OCI-LY7 (cell line): ENCODE measurements at regions not wholly inside any gene's neighbourhood (a gene's known extent, or its start where the extent isn't known, plus 50 kb on each side); places are given as distances from the start of the nearest gene placed in this dataset.

Source experiments
- BruUV-seq: library from RNA; stranded (reverse); fragments of 400-500 nt; replicated peaks from 2 replicates; lab custom pipeline; 2021; lab: Mats Ljungman, UMichigan
- CTCF ChIA-PET: fragments of 300-600 bp; sonication (Branson Sonifier 250); formaldehyde crosslinking; loops from one replicate; lab custom pipeline; 2022; ENCODE audit warnings: antibody characterized with exemption; ENCODE audit not compliant: unreplicated experiment; lab: Charles Lee
- POLR2A ChIA-PET: fragments of 300-600 bp; sonication (Branson Sonifier 250); formaldehyde crosslinking; loops from one replicate; lab custom pipeline; 2022; ENCODE audit warnings: antibody characterized with exemption; lab: Charles Lee
- DNase-seq: peaks from one replicate; pipeline ENCODE4 v3.0.0-alpha.2; 2015; ENCODE audit warnings: low spot score
- H2AFZ ChIP-seq: fragments of 200-600 bp; sonication (generic), shearing (Covaris generic); 2 replicates; pipeline ENCODE4 v1.6.1; 2014; ENCODE audit warnings: mild to moderate bottlenecking, antibody characterized with exemption, low read length, moderate library complexity
- H3K27ac ChIP-seq: fragments of 200-600 bp; sonication (generic); 2 replicates; pipeline ENCODE4 v1.5.1; 2014; ENCODE audit warnings: mixed run types, low read depth, mild to moderate bottlenecking, moderate library complexity, low read length, inconsistent platforms; ENCODE audit not compliant: poor library complexity, severe bottlenecking
- H3K36me3 ChIP-seq: fragments of 200-600 bp; sonication (generic); 2 replicates; pipeline ENCODE4 v1.6.1; 2014; ENCODE audit warnings: mild to moderate bottlenecking, antibody characterized with exemption, low read length, moderate library complexity, mixed read lengths; ENCODE audit not compliant: insufficient read depth
- H3K4me1 ChIP-seq: fragments of 200-600 bp; sonication (generic); 2 replicates; pipeline ENCODE4 v1.5.1; 2014; ENCODE audit warnings: mild to moderate bottlenecking, low read length; ENCODE audit not compliant: insufficient read depth, poor library complexity, severe bottlenecking
- H3K4me2 ChIP-seq: fragments of 200-600 bp; sonication (generic); 2 replicates; pipeline ENCODE4 v1.6.1; 2014; ENCODE audit warnings: mild to moderate bottlenecking, low read length
- H3K4me3 ChIP-seq: fragments of 200-600 bp; sonication (generic); 2 replicates; pipeline ENCODE4 v1.5.1; 2014; ENCODE audit warnings: mild to moderate bottlenecking, low read depth, low read length; ENCODE audit not compliant: poor library complexity, severe bottlenecking
- H3K79me2 ChIP-seq: fragments of 200-600 bp; sonication (generic); 2 replicates; pipeline ENCODE4 v1.6.1; 2016; ENCODE audit warnings: low read depth, mild to moderate bottlenecking, low read length, moderate library complexity, mixed read lengths; ENCODE audit not compliant: insufficient read depth
- H3K9me2 ChIP-seq: fragments of 200-600 bp; sonication (generic); 2 replicates; pipeline ENCODE4 v1.6.1; 2016; ENCODE audit warnings: mild to moderate bottlenecking, low read length, mixed read lengths; ENCODE audit not compliant: insufficient read depth
- H3K9me3 ChIP-seq: fragments of 200-600 bp; sonication (generic); 2 replicates; pipeline ENCODE4 v1.6.1; 2014; ENCODE audit warnings: mild to moderate bottlenecking, mixed run types, low read length, mixed read lengths
- H4K20me1 ChIP-seq: fragments of 200-600 bp; sonication (generic); 2 replicates; pipeline ENCODE4 v1.6.1; 2014; ENCODE audit warnings: mild to moderate bottlenecking, antibody characterized with exemption, low read length, moderate library complexity, mixed read lengths; ENCODE audit not compliant: insufficient read depth
- EZH2phosphoT487 ChIP-seq: fragments of 200-600 bp; sonication (generic); IDR thresholded peaks from 2 replicates; pipeline ENCODE4 v1.6.1; 2018; ENCODE audit warnings: low read depth, borderline replicate concordance, mild to moderate bottlenecking, mixed run types, antibody characterized with exemption, low read length, moderate library complexity, mixed read lengths
- intact Hi-C: fragments of 100-400 bp; cut with micrococcal nuclease; formaldehyde crosslinking; loops from one replicate; pipeline ENCODE4 v1.10.0; 2022; ENCODE audit not compliant: unreplicated experiment
- TF ChIP-seq, protein P1 (sequence below): fragments of 200-600 bp; sonication (generic); conservative IDR thresholded peaks from 2 replicates; pipeline ENCODE4 v1.5.1; 2014; ENCODE audit warnings: mild to moderate bottlenecking, antibody characterized with exemption, low read length, moderate library complexity, mixed read lengths

DNA sequence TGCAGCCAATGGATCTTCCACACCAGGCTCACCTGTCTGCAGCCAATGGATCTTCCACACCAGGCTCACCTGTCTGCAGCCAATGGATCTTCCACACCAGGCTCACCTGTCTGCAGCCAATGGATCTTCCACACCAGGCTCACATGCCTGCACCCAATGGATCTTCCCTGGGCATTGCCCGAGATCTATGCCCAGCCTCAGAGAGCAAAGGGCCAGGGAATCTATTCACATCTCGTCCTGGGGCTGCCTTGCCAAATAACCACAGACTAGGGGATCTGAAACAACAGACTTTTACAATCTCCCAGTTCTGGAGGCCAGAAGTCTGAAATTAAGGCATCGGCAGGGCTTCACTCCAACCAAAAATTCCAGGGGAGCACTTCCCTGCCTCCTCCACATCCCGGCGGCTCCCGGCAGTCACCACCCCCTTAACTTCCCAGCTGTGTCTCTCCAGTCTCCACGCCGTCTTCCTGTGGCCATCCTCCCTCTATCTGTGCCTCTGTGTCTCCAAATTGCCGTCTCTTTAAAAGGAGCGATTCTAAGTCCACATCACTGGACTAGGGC is 92.4 kb upstream of the PPP2R2D start:
- Histone ChIP-seq H2AFZ (no peak overlapping the region), H3K27ac (no peak overlapping the region), H3K36me3 (no peaks in the 10 kb centered on the region), H4K20me1 (no peaks in the 10 kb centered on the region), H3K9me3 (no peaks in the 10 kb centered on the region), H3K79me2 (no peaks in the 10 kb centered on the region), H3K9me2 (no peaks in the 10 kb centered on the region), H3K4me2 (no peak overlapping the region), H3K4me1 (no peaks in the 10 kb centered on the region), H3K4me3 (no peak overlapping the region)
- no peak for DNase-seq
- TF ChIP-seq, protein P1, sequence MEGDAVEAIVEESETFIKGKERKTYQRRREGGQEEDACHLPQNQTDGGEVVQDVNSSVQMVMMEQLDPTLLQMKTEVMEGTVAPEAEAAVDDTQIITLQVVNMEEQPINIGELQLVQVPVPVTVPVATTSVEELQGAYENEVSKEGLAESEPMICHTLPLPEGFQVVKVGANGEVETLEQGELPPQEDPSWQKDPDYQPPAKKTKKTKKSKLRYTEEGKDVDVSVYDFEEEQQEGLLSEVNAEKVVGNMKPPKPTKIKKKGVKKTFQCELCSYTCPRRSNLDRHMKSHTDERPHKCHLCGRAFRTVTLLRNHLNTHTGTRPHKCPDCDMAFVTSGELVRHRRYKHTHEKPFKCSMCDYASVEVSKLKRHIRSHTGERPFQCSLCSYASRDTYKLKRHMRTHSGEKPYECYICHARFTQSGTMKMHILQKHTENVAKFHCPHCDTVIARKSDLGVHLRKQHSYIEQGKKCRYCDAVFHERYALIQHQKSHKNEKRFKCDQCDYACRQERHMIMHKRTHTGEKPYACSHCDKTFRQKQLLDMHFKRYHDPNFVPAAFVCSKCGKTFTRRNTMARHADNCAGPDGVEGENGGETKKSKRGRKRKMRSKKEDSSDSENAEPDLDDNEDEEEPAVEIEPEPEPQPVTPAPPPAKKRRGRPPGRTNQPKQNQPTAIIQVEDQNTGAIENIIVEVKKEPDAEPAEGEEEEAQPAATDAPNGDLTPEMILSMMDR: no peak
- no peak for TF ChIP-seq EZH2phosphoT487
- CTCF ChIA-PET: no interaction called here
- POLR2A ChIA-PET: no interaction called here
- intact Hi-C loops: no loop called here
- no TSS peak for BruUV-seq

DNA sequence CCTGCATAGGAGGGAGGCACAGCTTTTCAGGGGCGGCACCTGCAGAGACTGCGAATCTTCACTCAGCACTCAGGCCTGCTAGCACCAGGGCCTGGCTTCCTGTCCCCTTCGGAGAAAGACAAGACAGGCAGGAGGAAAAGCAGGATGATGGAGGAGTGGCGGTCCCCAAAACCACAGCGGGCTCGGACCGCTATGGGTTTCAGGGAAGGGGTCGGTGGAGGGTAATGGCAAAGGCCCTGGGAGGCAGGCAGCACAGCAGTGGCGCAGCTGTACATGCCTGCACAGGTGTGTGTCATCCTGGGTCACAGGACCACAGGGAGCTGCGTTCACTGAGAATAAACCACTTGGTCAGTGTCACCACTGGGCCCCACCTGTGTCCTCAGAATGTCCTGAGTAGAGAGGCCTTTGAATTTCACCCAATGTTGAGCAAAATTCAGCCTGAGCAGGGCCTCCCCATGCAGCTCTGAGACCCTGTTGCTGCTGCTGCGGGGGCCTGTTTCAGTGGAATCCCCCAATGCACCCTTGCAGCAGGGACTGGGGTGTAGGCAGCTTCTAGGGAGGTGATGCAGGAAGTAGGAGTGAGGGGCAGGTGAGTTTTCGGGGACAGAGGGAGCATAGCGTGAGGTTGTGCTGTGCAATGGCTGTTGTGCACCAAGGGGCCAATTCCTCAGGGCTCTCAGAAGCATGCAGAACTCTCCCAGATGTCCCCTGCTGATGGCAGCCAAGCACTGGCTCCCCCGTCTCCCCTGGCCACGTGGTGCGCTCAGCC is 90.6 kb upstream of the PPP2R2D start:
- no peak for TF ChIP-seq EZH2phosphoT487
- TF ChIP-seq, protein P1: no peak
- Histone ChIP-seq H3K4me3 (no peak overlapping the region), H3K9me3 (no peaks in the 10 kb centered on the region), H3K79me2 (no peaks in the 10 kb centered on the region), H3K36me3 (no peaks in the 10 kb centered on the region), H3K27ac (no peak overlapping the region), H2AFZ (no peak overlapping the region), H3K4me1 (no peaks in the 10 kb centered on the region), H4K20me1 (no peaks in the 10 kb centered on the region), H3K4me2 (no peak overlapping the region), H3K9me2 (no peaks in the 10 kb centered on the region)
- BruUV-seq: no TSS peak
- intact Hi-C loops: no loop called here
- ChIA-PET CTCF (no interaction called here), POLR2A (no interaction called here)
- no peak for DNase-seq
